HFFc6 (cell line): ENCODE measurements at regions not wholly inside any gene's neighbourhood (a gene's known extent, or its start where the extent isn't known, plus 50 kb on each side); places are given as distances from the start of the nearest gene placed in this dataset.

Experiments
- DNase-seq: peaks from one replicate; pipeline ENCODE4 v3.0.0-alpha.2; 2018
- H3K27ac Mint-ChIP-seq: 2 replicates; pipeline ENCODE4 v1.8.0; 2020; ENCODE audit warnings: mild to moderate bottlenecking, mixed read lengths
- H3K27me3 Mint-ChIP-seq: 2 replicates; pipeline ENCODE4 v1.8.0; 2021; ENCODE audit warnings: mild to moderate bottlenecking, moderate library complexity, mixed read lengths; ENCODE audit not compliant: insufficient read depth
- H3K36me3 Mint-ChIP-seq: 2 replicates; pipeline ENCODE4 v1.8.0; 2021; ENCODE audit warnings: low read depth, mixed read lengths
- H3K4me1 Mint-ChIP-seq: 2 replicates; pipeline ENCODE4 v1.8.0; 2020; ENCODE audit warnings: low read depth, mixed read lengths
- H3K4me3 Mint-ChIP-seq: 2 replicates; pipeline ENCODE4 v1.8.0; 2020; ENCODE audit warnings: mild to moderate bottlenecking, moderate library complexity, mixed read lengths
- H3K9me3 Mint-ChIP-seq: 2 replicates; pipeline ENCODE4 v1.8.0; 2020; ENCODE audit warnings: mild to moderate bottlenecking, mixed read lengths
- TF ChIP-seq, protein P1 (sequence below): fragments of 200-600 bp; sonication (generic); IDR thresholded peaks from 2 replicates; pipeline ENCODE4 v1.5.0; 2021; ENCODE audit warnings: antibody characterized with exemption, mild to moderate bottlenecking

DNA sequence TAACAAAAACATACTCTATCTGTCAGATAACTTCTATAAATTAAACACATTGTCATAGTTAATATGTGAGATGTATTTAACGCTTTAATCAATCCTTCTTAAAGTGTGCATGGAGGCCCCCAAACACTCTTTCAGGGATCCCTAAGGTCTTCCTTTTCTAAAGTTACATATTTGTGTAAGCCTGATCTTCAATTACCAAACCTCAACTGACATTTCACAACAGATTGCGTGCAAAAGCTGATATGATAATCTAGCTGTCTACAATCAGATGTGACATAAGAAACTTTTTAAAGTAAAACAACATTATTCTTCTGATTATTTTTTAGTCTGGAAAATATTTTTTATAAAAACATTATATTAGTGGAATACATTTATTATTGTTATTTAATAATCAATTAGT lies 1850.4 kb downstream of the OLFM4 start:
- TF ChIP-seq, protein P1, sequence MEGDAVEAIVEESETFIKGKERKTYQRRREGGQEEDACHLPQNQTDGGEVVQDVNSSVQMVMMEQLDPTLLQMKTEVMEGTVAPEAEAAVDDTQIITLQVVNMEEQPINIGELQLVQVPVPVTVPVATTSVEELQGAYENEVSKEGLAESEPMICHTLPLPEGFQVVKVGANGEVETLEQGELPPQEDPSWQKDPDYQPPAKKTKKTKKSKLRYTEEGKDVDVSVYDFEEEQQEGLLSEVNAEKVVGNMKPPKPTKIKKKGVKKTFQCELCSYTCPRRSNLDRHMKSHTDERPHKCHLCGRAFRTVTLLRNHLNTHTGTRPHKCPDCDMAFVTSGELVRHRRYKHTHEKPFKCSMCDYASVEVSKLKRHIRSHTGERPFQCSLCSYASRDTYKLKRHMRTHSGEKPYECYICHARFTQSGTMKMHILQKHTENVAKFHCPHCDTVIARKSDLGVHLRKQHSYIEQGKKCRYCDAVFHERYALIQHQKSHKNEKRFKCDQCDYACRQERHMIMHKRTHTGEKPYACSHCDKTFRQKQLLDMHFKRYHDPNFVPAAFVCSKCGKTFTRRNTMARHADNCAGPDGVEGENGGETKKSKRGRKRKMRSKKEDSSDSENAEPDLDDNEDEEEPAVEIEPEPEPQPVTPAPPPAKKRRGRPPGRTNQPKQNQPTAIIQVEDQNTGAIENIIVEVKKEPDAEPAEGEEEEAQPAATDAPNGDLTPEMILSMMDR, result no peak
- Mint-ChIP-seq H3K4me1 (no peaks in the 10 kb centered on the region), H3K4me3 (no peak overlapping the region), H3K9me3 (peaks cover 14% of the 10 kb centered on the region), H3K27me3 (no peaks in the 10 kb centered on the region; the same call in 1 of the 2 replicates), H3K36me3 (0 out of 2 replicates have a peak, but pooled peaks cover 4% of the 10 kb centered on the region), H3K27ac (no peak overlapping the region)
- no peak for DNase-seq

DNA sequence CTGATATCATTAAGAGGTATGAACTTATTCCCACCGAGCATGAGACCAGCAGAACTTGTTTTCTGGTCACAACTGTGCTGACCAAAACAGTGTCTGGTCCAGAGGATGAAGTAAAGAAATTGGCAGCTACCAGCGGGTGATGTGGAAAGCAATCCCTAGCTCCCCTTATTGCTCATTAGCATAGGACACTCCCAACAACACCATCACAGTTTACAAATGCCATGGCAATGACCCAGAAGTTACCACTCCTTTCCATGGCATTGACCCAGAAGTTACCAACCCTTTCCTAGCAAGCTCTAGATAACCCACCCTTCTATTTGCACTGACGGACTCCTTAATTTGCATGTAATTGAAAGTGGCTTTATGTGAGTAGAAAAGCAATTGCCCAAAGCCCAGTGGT lies 1856.1 kb downstream of the OLFM4 start:
- no peaks in the 10 kb centered on the region for H3K4me1 Mint-ChIP-seq
- H3K36me3 Mint-ChIP-seq, result 0 out of 2 replicates have a peak, but pooled peaks cover 4% of the 10 kb centered on the region
- TF ChIP-seq, protein P1, result no peak
- no peak overlapping the region for H3K4me3 Mint-ChIP-seq
- H3K27me3 Mint-ChIP-seq, result no peaks in the 10 kb centered on the region; the same call in 1 of the 2 replicates
- H3K27ac Mint-ChIP-seq, result no peak overlapping the region
- peaks cover 21% of the 10 kb centered on the region for H3K9me3 Mint-ChIP-seq
- no peak for DNase-seq

DNA sequence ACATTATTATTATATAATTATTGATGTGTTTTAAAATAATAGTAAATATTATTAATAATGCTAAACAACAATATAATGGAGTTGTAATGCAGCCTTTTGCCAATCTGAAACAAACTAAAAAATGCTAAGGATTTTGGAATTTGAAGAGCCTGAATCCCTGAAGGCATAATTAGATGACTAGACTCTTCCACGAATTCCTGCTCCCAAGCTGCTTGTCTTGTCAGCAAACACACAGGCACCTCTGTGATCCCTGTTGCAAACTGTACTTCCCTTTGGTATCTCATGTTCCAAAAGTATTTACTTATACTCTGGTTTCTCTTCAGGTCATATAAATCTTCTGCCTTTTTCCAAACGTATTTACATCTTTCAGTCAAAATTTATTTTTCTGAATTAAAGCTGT lies 1862.4 kb downstream of the OLFM4 start:
- no peaks in the 10 kb centered on the region for H3K4me1 Mint-ChIP-seq
- no peak overlapping the region for H3K27ac Mint-ChIP-seq
- DNase-seq, result no peak
- TF ChIP-seq, protein P1, result no peak
- H3K27me3 Mint-ChIP-seq, result no peaks in the 10 kb centered on the region
- no peak overlapping the region for H3K4me3 Mint-ChIP-seq
- H3K9me3 Mint-ChIP-seq, result peaks cover 32% of the 10 kb centered on the region
- H3K36me3 Mint-ChIP-seq, result no peaks in the 10 kb centered on the region; the same call in 1 of the 2 replicates

DNA sequence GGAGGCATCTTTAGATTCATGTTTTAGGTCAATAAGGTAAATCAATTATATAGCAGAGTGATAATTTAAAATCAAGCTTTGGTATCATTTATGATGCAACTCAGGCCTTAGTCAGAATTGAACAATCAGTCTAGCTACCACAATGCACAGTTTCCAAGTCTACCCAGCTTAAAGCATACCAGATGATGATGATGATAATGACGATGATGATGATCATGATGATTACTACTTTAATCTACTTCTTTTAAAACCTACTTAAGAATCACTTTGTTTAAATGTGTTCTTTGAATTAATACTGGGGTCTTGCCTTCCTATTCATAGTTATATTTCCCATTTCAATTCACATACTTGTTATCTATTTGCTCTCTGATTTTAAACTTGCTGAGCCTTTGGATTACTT lies 1872.7 kb downstream of the OLFM4 start:
- TF ChIP-seq, protein P1, result no peak
- H3K36me3 Mint-ChIP-seq, result no peaks in the 10 kb centered on the region
- no peak overlapping the region for H3K4me3 Mint-ChIP-seq
- DNase-seq, result no peak
- H3K27ac Mint-ChIP-seq, result no peak overlapping the region
- no peaks in the 10 kb centered on the region for H3K27me3 Mint-ChIP-seq
- no peaks in the 10 kb centered on the region for H3K4me1 Mint-ChIP-seq
- peaks cover 34% of the 10 kb centered on the region for H3K9me3 Mint-ChIP-seq

DNA sequence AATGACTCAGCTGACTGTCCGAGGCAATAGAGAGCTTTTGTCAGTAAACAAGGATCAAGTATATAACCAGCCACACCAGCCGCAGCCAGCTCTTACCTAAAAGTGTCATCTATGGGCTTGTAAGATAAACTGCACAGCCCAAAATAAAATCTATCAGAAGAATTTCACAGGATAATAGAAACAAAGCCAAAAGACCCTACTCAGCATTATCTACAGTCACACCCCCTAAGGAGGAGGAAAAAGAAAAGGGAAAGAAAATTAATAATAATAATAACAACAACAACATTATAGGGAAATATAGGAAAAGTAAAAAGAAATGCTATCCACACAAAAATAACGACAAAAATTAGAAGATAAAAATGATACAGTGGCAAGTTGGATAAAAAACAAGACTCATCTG lies 1883.8 kb downstream of the OLFM4 start:
- Mint-ChIP-seq H3K4me3 (no peak overlapping the region), H3K36me3 (no peaks in the 10 kb centered on the region), H3K4me1 (no peaks in the 10 kb centered on the region), H3K9me3 (peaks cover 61% of the 10 kb centered on the region), H3K27ac (no peak overlapping the region), H3K27me3 (no peaks in the 10 kb centered on the region)
- DNase-seq, result no peak
- TF ChIP-seq, protein P1, result no peak

DNA sequence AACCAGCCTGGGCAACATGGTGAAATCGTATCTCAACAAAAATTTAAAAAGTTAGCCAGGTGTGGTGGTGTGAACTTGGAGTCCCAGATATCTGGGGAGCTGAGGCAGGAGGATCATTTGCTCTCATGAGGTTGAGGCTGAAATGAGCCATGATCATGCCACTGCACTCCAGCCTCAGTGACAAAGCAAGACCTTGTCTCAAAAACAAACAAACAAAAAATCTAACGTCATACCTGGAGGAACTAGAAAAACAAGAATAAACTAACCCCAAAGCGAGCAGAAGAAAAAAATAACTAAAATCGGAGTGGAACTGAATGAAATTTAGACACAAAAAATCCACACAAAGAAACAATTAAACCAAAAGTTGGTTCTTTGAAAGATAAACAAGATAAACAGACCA lies 1885.1 kb downstream of the OLFM4 start:
- TF ChIP-seq, protein P1, result no peak
- Mint-ChIP-seq H3K36me3 (no peaks in the 10 kb centered on the region), H3K9me3 (peaks cover 61% of the 10 kb centered on the region), H3K4me1 (no peaks in the 10 kb centered on the region), H3K27me3 (no peaks in the 10 kb centered on the region), H3K4me3 (no peak overlapping the region), H3K27ac (no peak overlapping the region)
- no peak for DNase-seq
